ENCODE measurements at regions not wholly inside any gene's neighbourhood (a gene's known extent, or its start where the extent isn't known, plus 50 kb on each side); places are given as distances from the start of the nearest gene placed in this dataset.
"Not testable (repeated sequence)": the region's sequence is repeated elsewhere in the genome, so short reads cannot be mapped to it uniquely, and the experiment has no call there.

DNA sequence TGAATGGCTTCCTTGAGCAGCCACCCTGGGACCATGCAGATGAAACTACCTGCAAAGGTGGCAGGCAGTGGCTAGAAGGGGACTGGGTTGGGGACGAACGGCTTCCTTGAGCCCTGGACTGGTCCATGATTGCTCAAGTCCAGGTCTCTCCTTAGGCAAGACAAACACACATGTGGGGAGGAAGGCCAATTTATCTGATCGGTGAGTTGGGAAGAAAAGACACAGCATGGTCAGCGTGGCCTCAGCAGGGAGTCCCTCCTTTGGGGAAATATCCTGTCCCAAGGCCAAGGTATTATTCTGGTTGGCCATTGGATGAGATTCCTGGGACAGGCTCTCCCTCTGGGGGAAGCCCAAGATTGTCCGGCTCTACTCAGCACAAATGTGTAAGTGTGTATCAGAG, 116.3 kb upstream of the ERG start:
- DNase-seq (ENCODE audit: low read depth): no peak

DNA sequence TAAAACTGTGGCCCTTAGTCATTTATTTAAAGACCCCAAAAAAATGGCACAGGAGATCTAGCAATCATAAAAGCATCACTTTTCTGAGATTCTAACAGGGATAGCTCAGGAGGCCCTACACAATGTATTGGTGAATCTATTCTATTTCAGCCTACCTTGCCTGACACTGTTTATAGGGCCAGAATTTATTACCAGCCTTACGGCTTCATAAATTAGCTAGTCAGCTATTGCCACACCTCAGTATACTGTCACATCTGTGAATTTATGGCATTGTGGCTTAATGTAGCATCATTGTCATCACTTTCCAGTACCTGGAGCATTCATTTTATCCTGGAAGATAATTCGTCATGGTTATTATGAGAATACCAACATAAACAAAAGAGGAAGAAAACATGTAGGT, 121.2 kb upstream of the ERG start:
- DNase-seq (ENCODE audit: low read depth): no peak

GRCh38 chr21:38619992-38620479, 121.8 kb upstream of the ERG start:
- DNase-seq (ENCODE audit: low read depth): no peak

DNA sequence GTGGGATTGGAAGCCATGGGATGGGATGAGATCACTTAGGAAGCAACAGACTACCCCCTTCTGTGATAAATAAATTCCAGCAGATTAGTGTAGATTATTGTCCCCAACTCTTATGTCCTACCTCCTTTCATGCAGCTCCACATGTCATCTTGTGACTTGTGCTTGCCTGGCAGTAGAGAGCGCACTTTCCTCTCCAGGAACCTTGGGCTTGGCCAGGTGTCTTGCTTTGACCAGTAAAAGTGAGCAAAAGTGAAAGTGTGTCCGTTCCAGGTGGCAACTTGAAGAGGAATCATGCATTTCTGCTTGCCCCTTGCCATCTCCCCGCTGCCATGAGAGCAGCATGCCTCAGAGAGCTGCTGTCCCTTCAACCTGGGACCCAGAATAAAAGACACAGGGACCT, 122.9 kb upstream of the ERG start:
- no peak for DNase-seq (ENCODE audit: low read depth)

- no peak for DNase-seq (ENCODE audit: low read depth)
Observed at GRCh38 chr21:38622081-38622826, 124.0 kb upstream of the ERG start.

- DNase-seq (ENCODE audit: low read depth): no peak
Observed at GRCh38 chr21:38622827-38623209, 124.5 kb upstream of the ERG start.

GRCh38 chr21:38623552-38623951, 125.3 kb upstream of the ERG start:
- DNase-seq (ENCODE audit: low read depth): no peak

DNA sequence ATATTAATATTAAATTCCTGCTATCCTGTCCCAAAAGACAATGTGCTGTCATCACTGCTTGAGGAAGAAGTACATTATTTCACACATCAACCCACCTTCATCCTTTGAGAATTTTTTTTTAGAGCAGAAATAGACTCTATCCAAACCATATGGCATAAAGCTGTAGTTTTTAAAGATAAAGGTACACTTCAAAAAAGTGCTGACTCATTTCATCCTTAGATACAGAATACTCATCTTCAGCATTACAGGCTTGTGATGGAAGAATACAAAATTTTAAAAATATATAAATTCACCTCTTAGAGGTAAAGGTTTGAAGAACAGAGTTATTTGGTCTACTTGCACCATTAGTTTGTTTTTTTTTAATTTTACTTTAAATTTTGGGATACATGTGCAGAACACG, 126.7 kb upstream of the ERG start:
- no peak for DNase-seq (ENCODE audit: low read depth)

- DNase-seq (ENCODE audit: low read depth): no peak
Observed at GRCh38 chr21:38626306-38626705, 128.0 kb upstream of the ERG start.

DNA sequence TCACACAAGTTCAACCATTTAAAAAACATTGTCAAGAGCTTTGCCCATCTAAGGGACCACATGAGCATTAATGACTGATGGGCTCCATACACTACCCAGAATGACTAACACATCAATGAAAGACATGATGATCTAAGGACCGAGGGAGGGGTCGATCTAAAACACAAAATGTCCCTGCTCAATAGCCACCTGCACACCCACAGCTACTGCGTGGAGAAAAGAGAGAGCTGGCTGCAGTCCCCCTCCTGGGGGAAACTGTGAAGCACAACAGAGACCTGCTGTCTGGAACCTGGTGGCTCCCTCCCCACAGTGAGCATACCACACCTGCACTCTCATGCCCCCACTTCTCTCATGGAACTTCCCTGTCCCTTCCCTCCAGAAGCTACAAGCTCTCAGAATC, 130.1 kb upstream of the ERG start:
- DNase-seq (ENCODE audit: low read depth): no peak

GRCh38 chr21:38631206-38631605, 132.9 kb upstream of the ERG start:
- DNase-seq (ENCODE audit: low read depth): no peak

DNA sequence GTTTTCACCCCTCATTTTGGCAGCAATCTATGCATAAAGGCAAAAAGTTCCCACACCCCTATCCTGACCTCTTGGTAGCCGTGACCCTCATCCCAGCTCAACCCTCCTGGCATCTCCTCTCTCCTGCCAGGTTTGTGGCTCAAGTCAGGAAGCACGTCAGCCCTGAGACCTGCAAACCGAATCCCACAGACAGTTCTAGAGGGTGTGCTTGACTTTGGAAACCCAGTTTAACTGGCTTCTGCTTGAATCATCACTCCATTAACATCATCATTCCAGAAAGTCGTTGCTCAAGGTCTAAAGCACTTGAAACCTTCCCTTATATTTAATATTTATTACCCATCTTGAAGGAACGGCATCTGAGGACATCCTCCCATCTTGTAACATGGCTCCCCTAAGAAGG, 133.4 kb upstream of the ERG start:
- no peak for DNase-seq (ENCODE audit: low read depth)

DNA sequence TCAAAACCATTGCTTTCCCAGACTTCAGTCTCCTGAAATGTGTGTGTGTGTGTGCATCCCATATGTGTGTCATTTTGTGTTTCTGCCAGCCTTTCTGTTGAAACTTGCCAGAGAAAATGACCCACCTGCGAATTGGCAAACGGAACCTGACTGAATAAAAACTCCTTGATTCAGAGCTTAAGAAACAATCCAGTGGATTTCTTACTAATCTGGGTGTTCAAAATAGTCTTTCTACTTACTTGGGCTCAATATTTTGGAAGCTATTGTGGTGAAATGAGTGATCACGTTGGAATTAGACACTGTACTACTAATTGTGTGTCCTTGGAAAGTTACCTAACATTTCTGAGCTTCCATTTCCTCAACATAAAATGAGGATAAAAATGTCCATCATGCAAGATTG, 138.9 kb upstream of the ERG start:
- DNase-seq (ENCODE audit: low read depth): no peak

DNA sequence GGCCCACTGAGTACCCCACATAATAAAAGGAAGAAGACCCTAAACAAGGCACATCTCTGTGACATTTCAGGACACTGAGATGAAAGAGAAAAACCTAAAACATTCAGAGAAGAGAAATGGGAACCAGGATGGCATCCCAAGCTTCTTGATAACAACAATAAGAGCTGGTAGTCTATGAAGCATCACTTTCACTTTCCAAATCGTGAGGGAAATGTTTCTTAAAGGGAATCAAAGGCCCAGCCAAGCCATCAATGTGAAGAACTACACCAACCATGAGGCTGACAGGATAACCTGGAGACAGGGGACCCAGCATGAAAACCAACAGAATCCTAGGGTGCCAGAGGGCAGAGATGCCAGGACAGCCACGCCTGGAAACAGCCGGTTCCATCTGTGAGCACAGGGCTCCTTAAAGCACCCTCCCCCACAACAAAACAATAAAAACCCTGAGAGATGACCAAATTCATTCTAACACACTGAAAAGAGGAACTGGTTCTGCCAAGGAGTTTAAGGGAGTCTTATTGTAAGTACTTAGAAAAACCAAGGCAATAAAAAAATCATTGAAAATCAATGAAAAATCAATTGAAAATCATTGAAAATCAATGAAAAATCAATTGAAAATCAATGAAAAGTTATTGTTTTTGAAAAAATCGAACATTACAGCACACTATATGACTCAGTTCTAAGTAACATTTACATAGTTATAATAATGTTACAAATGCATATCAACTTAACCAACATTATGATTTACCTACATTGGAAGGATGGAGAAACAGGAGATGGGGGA, 141.5 kb upstream of the ERG start:
- DNase-seq (ENCODE audit: low read depth): no peak

GRCh38 chr21:38640355-38640742, 142.1 kb upstream of the ERG start:
- DNase-seq (ENCODE audit: low read depth): not testable (repeated sequence)

DNA sequence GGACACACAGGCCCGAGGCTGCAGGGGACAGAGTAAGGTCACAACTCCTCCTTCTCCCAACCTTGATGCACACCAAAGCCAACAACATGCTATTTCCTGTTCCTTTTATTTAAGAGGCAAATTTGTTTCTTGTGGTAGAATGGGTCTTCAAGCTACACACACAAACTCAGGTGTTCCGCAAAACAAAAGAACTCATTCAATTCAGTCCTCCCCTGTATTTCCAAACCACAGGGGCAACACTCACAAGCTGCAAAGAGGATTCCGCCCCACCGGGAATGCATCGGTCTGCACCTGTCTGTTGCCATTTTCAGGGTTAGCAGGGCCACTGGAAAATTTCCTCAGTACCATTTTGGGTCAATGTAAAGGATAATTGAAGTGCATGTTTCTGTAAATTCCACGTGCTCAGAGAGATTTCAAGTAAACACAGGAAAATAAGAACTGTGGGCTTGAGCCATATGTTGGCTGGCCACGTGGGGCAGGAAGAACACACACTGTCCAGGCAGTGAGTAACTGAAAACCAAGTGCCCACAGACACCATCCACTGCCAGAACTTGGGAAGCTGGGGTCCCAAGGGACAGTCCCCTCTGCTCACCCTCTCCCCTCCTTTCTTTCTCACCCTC, 145.2 kb upstream of the ERG start:
- DNase-seq (ENCODE audit: low read depth): no peak

- DNase-seq (ENCODE audit: low read depth): no peak
Observed at GRCh38 chr21:38645282-38645681, 147.0 kb upstream of the ERG start.

- no peak for DNase-seq (ENCODE audit: low read depth)
Observed at GRCh38 chr21:38646213-38646837, 148.0 kb upstream of the ERG start.

GRCh38 chr21:38649120-38649519, 150.8 kb upstream of the ERG start:
- DNase-seq (ENCODE audit: low read depth): no peak

DNA sequence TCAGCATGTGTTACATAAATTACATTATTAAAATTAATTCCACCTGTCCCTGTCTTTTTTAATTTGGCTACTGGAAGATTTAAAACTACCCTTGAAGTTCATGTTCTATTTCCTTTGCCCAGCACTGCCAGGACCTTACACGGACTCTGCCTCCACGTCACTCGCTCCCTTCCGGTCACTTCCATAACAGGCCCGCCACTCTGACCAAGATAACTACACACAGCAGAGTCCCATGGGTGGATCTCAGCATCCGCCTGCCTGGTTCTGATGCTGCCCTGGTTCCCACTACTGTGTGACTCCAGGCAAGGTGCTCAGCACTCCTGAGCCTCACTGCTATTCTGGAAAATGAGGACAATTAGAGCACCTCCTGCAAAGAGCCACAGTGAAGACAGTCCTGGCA, 153.3 kb upstream of the ERG start:
- DNase-seq (ENCODE audit: low read depth): no peak

GRCh38 chr21:38652396-38652795, 153.3 kb upstream of the ETS2 start:
- DNase-seq (ENCODE audit: low read depth): no peak

GRCh38 chr21:38654580-38654979, 151.1 kb upstream of the ETS2 start:
- DNase-seq (ENCODE audit: low read depth): no peak

- DNase-seq (ENCODE audit: low read depth): no peak
Observed at GRCh38 chr21:38658511-38658910, 147.2 kb upstream of the ETS2 start.

All from activated T-cell treated with anti-CD3 and anti-CD28 coated beads for 24 hours (primary cell).